Spleen (tissue), 11 donors: ENCODE measurements at regions not wholly inside any gene's neighbourhood (a gene's known extent, or its start where the extent isn't known, plus 50 kb on each side); places are given as distances from the start of the nearest gene placed in this dataset.

Experiments used
- DNase-seq: peaks from one replicate; pipeline ENCODE4 v3.0.0-alpha.2; 2020
- H3K27ac ChIP-seq, 8 donors: fragments of 200-600 bp; sonication (generic) in 7 of 8; 1 replicate in 4 of 8; 2 replicates in 4 of 8; pipeline versions ENCODE4 v1.5.0 to v1.8.0; 2016 to 2021; ENCODE audit warnings: inconsistent platforms in 4 of 8, mild to moderate bottlenecking in 4 of 8, moderate library complexity in 1 of 8
- H3K27me3 ChIP-seq, 7 donors: fragments of 200-600 bp; sonication (generic) in 6 of 7; replicated peaks in 1 of 7; 1 replicate in 4 of 7; 2 replicates in 3 of 7; pipeline versions ENCODE4 v1.5.0 to v1.8.0; 2016 to 2021; ENCODE audit warnings: inconsistent platforms in 3 of 7, mild to moderate bottlenecking in 1 of 7
- H3K36me3 ChIP-seq, 6 donors: fragments of 200-600 bp; sonication (generic) in 5 of 6; 1 replicate in 4 of 6; 2 replicates in 2 of 6; pipeline versions ENCODE4 v1.5.0 to v1.8.0; 2016 to 2021; ENCODE audit warnings: inconsistent platforms in 2 of 6
- H3K4me1 ChIP-seq, 6 donors: fragments of 200-600 bp; sonication (generic) in 5 of 6; 1 replicate in 3 of 6; 2 replicates in 3 of 6; pipeline versions ENCODE4 v1.5.0 to v1.8.0; 2016 to 2021; ENCODE audit warnings: inconsistent platforms in 3 of 6
- H3K4me3 ChIP-seq, 8 donors: fragments of 200-600 bp; sonication (generic) in 7 of 8; 1 replicate in 4 of 8; 2 replicates in 4 of 8; pipeline versions ENCODE4 v1.5.0 to v1.8.0; 2016 to 2021; ENCODE audit warnings: inconsistent platforms in 4 of 8, mild to moderate bottlenecking in 4 of 8, moderate library complexity in 2 of 8
- H3K9me3 ChIP-seq, 8 donors: fragments of 200-600 bp; sonication (generic) in 7 of 8; 1 replicate in 4 of 8; 2 replicates in 4 of 8; pipeline versions ENCODE4 v1.5.0 to v1.8.0; 2016 to 2021; ENCODE audit warnings: inconsistent platforms in 4 of 8
- POLR2A ChIP-seq, 3 donors: fragments of 450-650 bp; IDR thresholded peaks; one replicate each; pipeline ENCODE4 v1.5.1; 2017; ENCODE audit warnings: antibody characterized with exemption in 3 of 3, mild to moderate bottlenecking in 1 of 3
- POLR2AphosphoS5 ChIP-seq, 3 donors: sonication (generic); formaldehyde crosslinking; IDR thresholded peaks; one replicate each; pipeline ENCODE4 v1.5.1; 2017; ENCODE audit warnings: antibody characterized with exemption in 3 of 3
- WGBS, 5 donors: extraction: QIAGEN DNeasy Blood & Tissue Kit in 3 of 5; methylation state at CpG; one replicate each; pipeline versions ENCODE4 v1.1.5 to v1.1.7; 2013 to 2018; 5-methylcytosine and 5-hydroxymethylcytosine counted together
- intact Hi-C: fragments of 100-400 bp; cut with DNase I; formaldehyde crosslinking; loops from one replicate; pipeline ENCODE4 v1.15.0; 2023; ENCODE audit warnings: low total_unique reads
- TF ChIP-seq, protein P1 (sequence below), 11 experiments: fragments of 200-600 bp in 7 of 11; fragments of 450-650 bp in 4 of 11; sonication (generic) in 4 of 11; IDR thresholded peaks in 8 of 11; conservative IDR thresholded peaks in 3 of 11; 1 replicate in 7 of 11; 2 replicates in 4 of 11; pipeline versions ENCODE4 v1.4.0 to v1.8.0; 2016 to 2021; ENCODE audit warnings: antibody characterized with exemption in 11 of 11, inconsistent platforms in 4 of 11, mild to moderate bottlenecking in 1 of 11
- donor health status: healthy with polysubstance abuse.
- donor health status: DM: no; HTN: no; CAD: no; lungs with moderate emphysema.
- donor health status: DM: no; HTN: no; CAD: no.
- donor health status: Bipolar disorder and iron deficiency.
- donor health status: healthy.
- donor health status: DM: no; HTN: no; CAD: no.
- donor health status: DM: yes; HTN: yes; CAD: no.

DNA sequence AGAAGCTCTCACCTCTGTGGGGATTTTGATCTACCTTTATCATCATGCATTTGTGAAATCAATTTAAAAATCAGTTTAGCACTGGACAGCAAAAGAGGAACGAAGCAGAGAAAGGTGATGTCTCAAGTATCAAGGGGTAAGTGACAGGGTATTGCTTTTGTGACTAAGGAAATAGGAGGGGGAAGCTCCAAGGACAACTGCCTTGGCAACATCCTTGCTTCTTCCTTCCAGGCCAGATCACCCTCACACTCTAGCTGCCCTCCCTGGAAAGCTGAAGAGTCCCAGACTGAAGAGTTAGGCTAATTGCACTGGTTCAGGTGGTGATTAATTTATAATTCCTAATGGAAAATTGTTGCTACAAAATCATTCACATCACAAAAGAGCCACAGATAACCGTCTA, 859.1 kb upstream of the ACVR2A start:
- peaks cover 0 to 2% (median 0%) of the 10 kb centered on the region in 8 donors for H3K9me3 ChIP-seq
- H3K4me1 ChIP-seq = peaks cover 0 to 37% (median 7%) of the 10 kb centered on the region in 6 donors
- H3K36me3 ChIP-seq = no peaks in the 10 kb centered on the region
- WGBS, 5 donors = 33 to 45% (median 38%) methylated on average over 2 of the region's 2 CpGs
- intact Hi-C loops = no loop called here
- peak overlapping the region in 5 of 8 donors; percentile 4 to 59 (median 43) for H3K27ac ChIP-seq
- no peaks in the 10 kb centered on the region for H3K27me3 ChIP-seq
- no peak for DNase-seq
- TF ChIP-seq, protein P1, sequence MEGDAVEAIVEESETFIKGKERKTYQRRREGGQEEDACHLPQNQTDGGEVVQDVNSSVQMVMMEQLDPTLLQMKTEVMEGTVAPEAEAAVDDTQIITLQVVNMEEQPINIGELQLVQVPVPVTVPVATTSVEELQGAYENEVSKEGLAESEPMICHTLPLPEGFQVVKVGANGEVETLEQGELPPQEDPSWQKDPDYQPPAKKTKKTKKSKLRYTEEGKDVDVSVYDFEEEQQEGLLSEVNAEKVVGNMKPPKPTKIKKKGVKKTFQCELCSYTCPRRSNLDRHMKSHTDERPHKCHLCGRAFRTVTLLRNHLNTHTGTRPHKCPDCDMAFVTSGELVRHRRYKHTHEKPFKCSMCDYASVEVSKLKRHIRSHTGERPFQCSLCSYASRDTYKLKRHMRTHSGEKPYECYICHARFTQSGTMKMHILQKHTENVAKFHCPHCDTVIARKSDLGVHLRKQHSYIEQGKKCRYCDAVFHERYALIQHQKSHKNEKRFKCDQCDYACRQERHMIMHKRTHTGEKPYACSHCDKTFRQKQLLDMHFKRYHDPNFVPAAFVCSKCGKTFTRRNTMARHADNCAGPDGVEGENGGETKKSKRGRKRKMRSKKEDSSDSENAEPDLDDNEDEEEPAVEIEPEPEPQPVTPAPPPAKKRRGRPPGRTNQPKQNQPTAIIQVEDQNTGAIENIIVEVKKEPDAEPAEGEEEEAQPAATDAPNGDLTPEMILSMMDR (IDR thresholded peaks at IDR 0.05 in 8 of 11, conservative IDR thresholded peaks at IDR 0.05 in 3 of 11) = no peak
- TF ChIP-seq POLR2AphosphoS5 (IDR thresholded peaks at IDR 0.05) = no peak
- TF ChIP-seq POLR2A (IDR thresholded peaks at IDR 0.05) = no peak
- no peak overlapping the region for H3K4me3 ChIP-seq

DNA sequence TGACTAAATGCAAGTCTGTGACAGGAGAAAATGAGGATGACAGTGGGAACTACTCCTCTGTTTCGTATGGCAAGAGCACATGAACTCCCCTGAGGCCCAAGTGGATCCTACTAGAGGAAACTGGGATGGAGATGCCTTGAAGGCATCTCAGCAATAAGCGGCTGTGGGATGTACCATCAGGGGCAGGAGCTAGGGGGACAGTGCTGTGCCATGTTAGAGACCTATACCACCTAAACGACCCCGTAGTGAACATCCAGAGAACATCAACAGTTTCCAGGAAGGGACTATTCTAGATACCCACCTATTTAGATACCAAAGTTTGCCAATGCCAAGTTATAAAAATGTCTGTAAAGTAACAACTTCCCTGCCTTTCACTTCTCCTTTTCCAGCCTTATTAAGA, 860.8 kb upstream of the ACVR2A start:
- H3K9me3 ChIP-seq = peaks cover 0 to 13% (median 8%) of the 10 kb centered on the region in 8 donors
- WGBS, 5 donors = 75 to 87% (median 80%) methylated on average over 4 of the region's 4 CpGs
- H3K27ac ChIP-seq = peak overlapping the region in 3 of 8 donors; percentile 0 to 43 (median 26)
- intact Hi-C loops = no loop called here
- no peaks in the 10 kb centered on the region for H3K27me3 ChIP-seq
- no peak overlapping the region for H3K4me3 ChIP-seq
- H3K4me1 ChIP-seq = peaks cover 0 to 37% (median 7%) of the 10 kb centered on the region in 6 donors
- no peak for TF ChIP-seq POLR2AphosphoS5 (IDR thresholded peaks at IDR 0.05)
- TF ChIP-seq, protein P1 (IDR thresholded peaks at IDR 0.05 in 8 of 11, conservative IDR thresholded peaks at IDR 0.05 in 3 of 11) = no peak
- no peak for TF ChIP-seq POLR2A (IDR thresholded peaks at IDR 0.05)
- H3K36me3 ChIP-seq = no peaks in the 10 kb centered on the region
- no peak for DNase-seq

DNA sequence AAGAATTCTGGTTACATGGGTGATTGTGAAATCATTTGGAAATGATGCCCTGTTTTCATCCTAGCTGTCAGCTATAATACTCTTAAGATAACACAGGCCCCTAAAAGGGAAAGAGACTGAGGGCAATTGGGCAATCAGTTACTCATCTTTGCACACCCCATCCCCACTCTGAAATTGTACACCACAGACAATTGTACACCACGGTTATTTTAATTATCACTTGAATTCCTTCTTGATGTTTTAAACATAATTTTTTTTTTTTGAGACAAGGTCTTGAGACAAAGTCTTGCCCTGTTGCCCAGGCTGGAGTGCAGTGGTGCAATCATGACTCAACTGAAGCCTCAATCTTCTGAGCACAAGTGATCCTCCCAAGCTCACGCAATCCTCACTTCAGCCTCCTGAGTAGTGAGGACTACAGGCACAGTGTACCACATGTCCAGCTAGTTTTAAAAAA, 862.4 kb upstream of the ACVR2A start:
- no peak for TF ChIP-seq POLR2A (IDR thresholded peaks at IDR 0.05)
- TF ChIP-seq POLR2AphosphoS5 (IDR thresholded peaks at IDR 0.05) = no peak
- TF ChIP-seq, protein P1 (IDR thresholded peaks at IDR 0.05 in 8 of 11, conservative IDR thresholded peaks at IDR 0.05 in 3 of 11) = no peak
- H3K27ac ChIP-seq = peak overlapping the region in 3 of 8 donors; percentile 28 to 43 (median 40)
- WGBS, 5 donors = 69 to 88% (median 76%) methylated on average over 2 of the region's 2 CpGs
- intact Hi-C loops = no loop called here
- H3K27me3 ChIP-seq = no peaks in the 10 kb centered on the region
- no peak for DNase-seq
- H3K36me3 ChIP-seq = no peaks in the 10 kb centered on the region
- peaks cover 0 to 13% (median 8%) of the 10 kb centered on the region in 8 donors for H3K9me3 ChIP-seq
- peaks cover 0 to 31% (median 7%) of the 10 kb centered on the region in 6 donors for H3K4me1 ChIP-seq
- H3K4me3 ChIP-seq = no peak overlapping the region

DNA sequence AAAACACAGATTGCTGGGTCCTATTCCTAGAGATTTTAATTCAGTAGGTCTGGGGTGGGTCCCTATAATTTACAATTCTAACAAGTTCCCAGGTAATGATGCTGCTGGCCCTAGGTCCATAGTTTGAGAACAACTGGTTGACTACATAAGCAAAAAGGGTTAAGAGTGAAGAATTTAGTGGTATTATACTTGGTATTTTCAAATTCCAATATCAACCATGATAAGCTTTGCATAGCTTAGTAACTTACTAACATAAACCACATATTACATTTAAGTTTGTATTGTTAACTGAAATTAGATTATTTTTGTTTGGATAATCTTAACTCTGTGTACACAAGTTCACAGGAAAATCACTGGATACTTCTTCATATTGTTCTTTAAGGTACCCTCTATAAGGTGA, 862.9 kb upstream of the ACVR2A start:
- no peaks in the 10 kb centered on the region for H3K36me3 ChIP-seq
- peaks cover 0 to 26% (median 5%) of the 10 kb centered on the region in 6 donors for H3K4me1 ChIP-seq
- DNase-seq = no peak
- TF ChIP-seq POLR2A (IDR thresholded peaks at IDR 0.05) (no peak), POLR2AphosphoS5 (IDR thresholded peaks at IDR 0.05) (no peak)
- TF ChIP-seq, protein P1 (IDR thresholded peaks at IDR 0.05 in 8 of 11, conservative IDR thresholded peaks at IDR 0.05 in 3 of 11) = no peak
- no peaks in the 10 kb centered on the region for H3K27me3 ChIP-seq
- intact Hi-C loops = no loop called here
- H3K27ac ChIP-seq = peak overlapping the region in 4 of 8 donors; percentile 6 to 26 (median 21)
- H3K4me3 ChIP-seq = no peak overlapping the region
- peaks cover 0 to 13% (median 8%) of the 10 kb centered on the region in 8 donors for H3K9me3 ChIP-seq
